ENCODE measurements at regions not wholly inside any gene's neighbourhood (a gene's known extent, or its start where the extent isn't known, plus 50 kb on each side); places are given as distances from the start of the nearest gene placed in this dataset.

- Histone ChIP-seq H3K4me3 (ENCODE audit: low read depth, low read length) (no peak overlapping the region), H3K4me1 (ENCODE audit: control insufficient read depth, insufficient read depth, low read length) (no peaks in the 10 kb centered on the region), H3K9me3 (ENCODE audit: control insufficient read depth, insufficient read depth, low read depth, low read length) (no peaks in the 10 kb centered on the region), H3K36me3 (ENCODE audit: control insufficient read depth in 2 of 2, insufficient read depth in 1 of 2, low read length in 2 of 2) (no peaks in the 10 kb centered on the region), H3K27ac (ENCODE audit: extremely low read depth, low read depth, low read length) (no peak overlapping the region)
- POLR2A ChIA-PET, result no interaction called here
- CTCF ChIA-PET, result no interaction called here
- TF ChIP-seq ZNF174 (tag by site-specific recombination; IDR thresholded peaks at IDR 0.05), result no peak
- TF ChIP-seq YY2 (tag by site-specific recombination; IDR thresholded peaks at IDR 0.05), result no peak
- no peak for TF ChIP-seq MZF1 (tag by site-specific recombination; IDR thresholded peaks at IDR 0.05; ENCODE audit: borderline replicate concordance)
- TF ChIP-seq ZSCAN30 (tag by site-specific recombination; IDR thresholded peaks at IDR 0.05), result no peak
- TF ChIP-seq ZNF423 (tag by site-specific recombination; IDR thresholded peaks at IDR 0.05), result no peak
- no peak for TF ChIP-seq ZNF121 (tag by site-specific recombination; IDR thresholded peaks at IDR 0.05)
- TF ChIP-seq ZNF585B (tag by site-specific recombination; IDR thresholded peaks at IDR 0.05), result no peak
- TF ChIP-seq EGR2 (tag by site-specific recombination; IDR thresholded peaks at IDR 0.05; ENCODE audit: low read depth), result no peak
- no peak for TF ChIP-seq ZNF530 (tag by site-specific recombination; IDR thresholded peaks at IDR 0.05; ENCODE audit: low read depth)
- TF ChIP-seq ZNF132 (tag by site-specific recombination; IDR thresholded peaks at IDR 0.05; ENCODE audit: borderline replicate concordance), result no peak
- TF ChIP-seq, protein P1, sequence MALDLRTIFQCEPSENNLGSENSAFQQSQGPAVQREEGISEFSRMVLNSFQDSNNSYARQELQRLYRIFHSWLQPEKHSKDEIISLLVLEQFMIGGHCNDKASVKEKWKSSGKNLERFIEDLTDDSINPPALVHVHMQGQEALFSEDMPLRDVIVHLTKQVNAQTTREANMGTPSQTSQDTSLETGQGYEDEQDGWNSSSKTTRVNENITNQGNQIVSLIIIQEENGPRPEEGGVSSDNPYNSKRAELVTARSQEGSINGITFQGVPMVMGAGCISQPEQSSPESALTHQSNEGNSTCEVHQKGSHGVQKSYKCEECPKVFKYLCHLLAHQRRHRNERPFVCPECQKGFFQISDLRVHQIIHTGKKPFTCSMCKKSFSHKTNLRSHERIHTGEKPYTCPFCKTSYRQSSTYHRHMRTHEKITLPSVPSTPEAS (tag by site-specific recombination; IDR thresholded peaks at IDR 0.05), result no peak
- no peak for TF ChIP-seq ZNF843 (tag by site-specific recombination; IDR thresholded peaks at IDR 0.05)
- TF ChIP-seq ZNF311 (tag by site-specific recombination; IDR thresholded peaks at IDR 0.05; ENCODE audit: borderline replicate concordance), result no peak
- TF ChIP-seq KLF8 (tag by site-specific recombination; IDR thresholded peaks at IDR 0.05), result no peak
- no peak for TF ChIP-seq ZNF785 (tag by site-specific recombination; IDR thresholded peaks at IDR 0.05)
- TF ChIP-seq ZNF433 (tag by site-specific recombination; IDR thresholded peaks at IDR 0.05; ENCODE audit: low read depth), result no peak
- no peak for TF ChIP-seq GLIS2 (tag by site-specific recombination; IDR thresholded peaks at IDR 0.05)
Observed at GRCh38 chr16:5556158-5556810, 458.7 kb upstream of the EEF2KMT start.

DNA sequence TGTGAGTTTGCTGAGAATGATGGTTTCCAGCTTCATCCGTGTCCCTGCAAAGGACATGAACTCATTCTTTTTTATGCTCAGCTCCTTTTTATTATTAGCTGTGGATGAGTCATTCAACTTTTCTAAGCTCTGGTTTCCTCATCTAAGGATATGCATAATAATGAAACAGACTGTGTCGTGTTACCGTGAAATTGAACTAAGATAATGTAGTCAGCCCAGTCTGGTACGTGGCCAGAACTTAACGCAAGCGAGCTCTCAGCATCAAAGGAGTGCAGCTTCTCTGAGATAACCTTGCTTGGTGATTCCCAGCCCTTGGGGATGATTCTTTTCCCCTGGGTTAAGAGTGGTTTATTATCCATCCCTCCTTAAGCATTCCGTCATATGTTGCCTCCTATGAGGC is 454.3 kb upstream of the EEF2KMT start:
- no peak overlapping the region for H3K27ac ChIP-seq (ENCODE audit: extremely low read depth, low read depth, low read length)
- no peak for TF ChIP-seq ZNF157 (tag by site-specific recombination; IDR thresholded peaks at IDR 0.05)
- TF ChIP-seq MZF1 (tag by site-specific recombination; IDR thresholded peaks at IDR 0.05; ENCODE audit: borderline replicate concordance), result no peak
- TF ChIP-seq TRIM28 (IDR thresholded peaks at IDR 0.05; ENCODE audit: borderline replicate concordance, low read length), result no peak
- TF ChIP-seq ZNF426 (tag by site-specific recombination; IDR thresholded peaks at IDR 0.05), result no peak
- POLR2A ChIA-PET, result no interaction called here
- no peaks in the 10 kb centered on the region for H3K36me3 ChIP-seq (ENCODE audit: control insufficient read depth in 2 of 2, insufficient read depth in 1 of 2, low read length in 2 of 2)
- H3K4me3 ChIP-seq (ENCODE audit: low read depth, low read length), result no peak overlapping the region
- no peaks in the 10 kb centered on the region for H3K4me1 ChIP-seq (ENCODE audit: control insufficient read depth, insufficient read depth, low read length)
- CTCF ChIA-PET, result no interaction called here
- H3K9me3 ChIP-seq (ENCODE audit: control insufficient read depth, insufficient read depth, low read depth, low read length), result peaks cover 3% of the 10 kb centered on the region; the same call in 1 of the 2 replicates

- peaks cover 3% of the 10 kb centered on the region; the same call in 1 of the 2 replicates for H3K9me3 ChIP-seq (ENCODE audit: control insufficient read depth, insufficient read depth, low read depth, low read length)
- ChIA-PET POLR2A (no interaction called here), CTCF (no interaction called here)
- no peak for TF ChIP-seq KLF16 (tag by site-specific recombination; IDR thresholded peaks at IDR 0.05)
- no peak for TF ChIP-seq ZNF76 (tag by site-specific recombination; IDR thresholded peaks at IDR 0.05; ENCODE audit: borderline replicate concordance, low read depth)
- TF ChIP-seq ZNF37A (tag by site-specific recombination; IDR thresholded peaks at IDR 0.05), result no peak
- no peak for TF ChIP-seq YY2 (tag by site-specific recombination; IDR thresholded peaks at IDR 0.05)
- no peak for TF ChIP-seq KLF17 (tag by site-specific recombination; IDR thresholded peaks at IDR 0.05)
- TF ChIP-seq ZNF2 (tag by site-specific recombination; IDR thresholded peaks at IDR 0.05), result no peak
- no peak for TF ChIP-seq SCRT1 (tag by site-specific recombination; IDR thresholded peaks at IDR 0.05; ENCODE audit: borderline replicate concordance)
- TF ChIP-seq ZNF324 (tag by site-specific recombination; IDR thresholded peaks at IDR 0.05), result no peak
- TF ChIP-seq ZFP3 (tag by site-specific recombination; IDR thresholded peaks at IDR 0.05; ENCODE audit: low read depth), result no peak
- TF ChIP-seq TCF7L2 (IDR thresholded peaks at IDR 0.05; ENCODE audit: borderline replicate concordance, low read depth, low read length), result no peak
- no peak for TF ChIP-seq ZNF221 (tag by site-specific recombination; IDR thresholded peaks at IDR 0.05; ENCODE audit: borderline replicate concordance)
- TF ChIP-seq ZNF133 (tag by site-specific recombination; IDR thresholded peaks at IDR 0.05), result no peak
- TF ChIP-seq ZBTB48 (tag by site-specific recombination; IDR thresholded peaks at IDR 0.05), result no peak
- no peak for TF ChIP-seq OVOL3 (tag by site-specific recombination; IDR thresholded peaks at IDR 0.05)
- TF ChIP-seq ZNF768 (tag by site-specific recombination; IDR thresholded peaks at IDR 0.05), result no peak
Observed at GRCh38 chr16:5549802-5550201, 452.2 kb upstream of the EEF2KMT start.

More at GRCh38 chr16:5549802-5550201, 452.2 kb upstream of the EEF2KMT start:
- no peaks in the 10 kb centered on the region for H3K36me3 ChIP-seq (ENCODE audit: control insufficient read depth in 2 of 2, insufficient read depth in 1 of 2, low read length in 2 of 2)
- no peak overlapping the region for H3K27ac ChIP-seq (ENCODE audit: extremely low read depth, low read depth, low read length)
- no peaks in the 10 kb centered on the region for H3K4me1 ChIP-seq (ENCODE audit: control insufficient read depth, insufficient read depth, low read length)
- H3K4me3 ChIP-seq (ENCODE audit: low read depth, low read length), result no peak overlapping the region

All from HEK293 (cell line).